Heart left ventricle (tissue), 16 donors: ENCODE measurements at regions not wholly inside any gene's neighbourhood (a gene's known extent, or its start where the extent isn't known, plus 50 kb on each side); places are given as distances from the start of the nearest gene placed in this dataset.

Experiments used
- ATAC-seq, 4 donors: fragments of 200-7000 bp; cut with Tn5 transposase; one replicate each; pipeline ENCODE4 v1.9.1; 2020 to 2022; ENCODE audit warnings: moderate library complexity in 4 of 4, mild to moderate bottlenecking in 3 of 4, moderate number of reproducible peaks in 1 of 4
- DNase-seq, 5 donors: peaks; one replicate each; pipeline ENCODE4 v3.0.0-alpha.2; 2020
- H3K27ac ChIP-seq, 12 donors: fragments of 200-600 bp; sonication (generic) in 4 of 12; one replicate each; pipeline versions ENCODE4 v1.5.0 to v1.8.0; 2016 to 2022; ENCODE audit warnings: mild to moderate bottlenecking in 2 of 12
- H3K27me3 ChIP-seq, 9 donors: fragments of 200-600 bp; sonication (generic) in 2 of 9; one replicate each; pipeline versions ENCODE4 v1.5.1 to v1.8.0; 2016 to 2022; ENCODE audit warnings: mild to moderate bottlenecking in 3 of 9
- H3K36me3 ChIP-seq, 9 donors: fragments of 200-600 bp; sonication (generic) in 2 of 9; one replicate each; pipeline versions ENCODE4 v1.5.0 to v1.8.0; 2018 to 2022; ENCODE audit warnings: mild to moderate bottlenecking in 2 of 9
- H3K4me1 ChIP-seq, 12 donors: fragments of 200-600 bp; sonication (generic) in 4 of 12; one replicate each; pipeline versions ENCODE4 v1.5.0 to v1.8.0; 2016 to 2022; ENCODE audit warnings: mild to moderate bottlenecking in 3 of 12
- H3K4me3 ChIP-seq, 12 donors: fragments of 200-600 bp; sonication (generic) in 4 of 12; one replicate each; pipeline versions ENCODE4 v1.5.0 to v1.8.0; 2017 to 2022; ENCODE audit warnings: mild to moderate bottlenecking in 9 of 12, moderate library complexity in 4 of 12
- H3K9me3 ChIP-seq, 12 donors: fragments of 200-600 bp; sonication (generic) in 4 of 12; one replicate each; pipeline versions ENCODE4 v1.5.0 to v1.8.0; 2016 to 2022; ENCODE audit warnings: mild to moderate bottlenecking in 1 of 12
- POLR2A ChIP-seq, 2 donors: fragments of 450-650 bp; IDR thresholded peaks; one replicate each; pipeline ENCODE4 v1.6.1; 2017; ENCODE audit warnings: antibody characterized with exemption in 2 of 2, mild to moderate bottlenecking in 2 of 2, moderate library complexity in 2 of 2
- WGBS, 4 donors: extraction: QIAGEN DNeasy Blood & Tissue Kit in 2 of 4; methylation state at CpG; one replicate each; pipeline versions ENCODE4 v1.1.5 to v1.1.7; 2013 to 2018; 5-methylcytosine and 5-hydroxymethylcytosine counted together
- intact Hi-C, 10 donors: fragments of 100-400 bp; cut with DNase I; formaldehyde crosslinking; loops; one replicate each; pipeline versions ENCODE4 v1.11.1 to v1.14.2; 2022
- TF ChIP-seq, protein P1 (sequence below), 12 donors: fragments of 200-600 bp; sonication (generic) in 4 of 12; IDR thresholded peaks; one replicate each; pipeline versions ENCODE4 v1.5.0 to v1.8.0; 2018 to 2022; ENCODE audit warnings: antibody characterized with exemption in 12 of 12, mild to moderate bottlenecking in 5 of 12
- donor health status: ischemic (EF 13 %, LVEDD 7.1; RV severe dilation, severe dysfunction).
- donor health status: healthy with polysubstance abuse.
- donor health status: DM: no; HTN: yes; CAD: no.
- donor health status: DM: no; HTN: no; CAD: no.
- donor health status: ischemic (EF 25% LVEDD 6.9; RV normal size, moderate dysfunction).
- donor health status: ischemic (EF 25% LVEDD 5.7; RV mildly dilated, moderate dysfunction).
- donor health status: healthy.
- donor health status: DM: yes; HTN: yes; CAD: no.
- donor health status: ischemic (EF 35%, LVEDD 5.7; RV mildly dilated, moderate dysfunction).
- donor health status: nonischemic (EF 11% LVEDD 7.7; RV severe dilation, severe dysfunction).
- donor health status: DM: yes; HTN: yes; CAD: no.
- donor health status: PGD.
- donor health status: ischemic (EF 29% LVEDD 5.4; RV normal size, mild dysfunction).
- donor health status: nonischemic (EF 23%, LVEDD 6.1; RV moderate dilation, normal function).

DNA sequence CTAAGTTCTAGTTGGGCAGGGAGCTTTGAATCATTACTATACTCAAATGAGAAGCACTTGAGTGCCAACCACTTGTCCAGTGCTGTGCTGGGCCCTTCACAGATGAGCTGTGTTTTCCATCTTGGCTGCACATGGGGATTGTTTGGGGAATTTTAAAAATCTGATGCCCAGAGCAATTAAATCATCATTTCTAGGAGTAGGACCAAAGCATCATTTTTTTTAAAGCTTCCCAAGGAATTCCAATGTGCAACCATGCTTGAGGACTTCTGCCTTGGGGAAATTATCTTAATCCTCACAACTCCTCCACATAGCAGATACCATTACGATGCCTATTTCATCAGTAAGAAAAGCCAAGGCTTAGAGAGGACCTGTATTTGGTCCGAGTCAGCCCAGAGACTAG is 131.4 kb downstream of the TMEM174 start:
- intact Hi-C loops = loop anchor here in 1 of 10 donors (10.0 kb wide), 1 partner anchor 140 kb away; the partner anchor contains the start of gene FOXD1
- ATAC-seq (no peak), DNase-seq (no peak)
- TF ChIP-seq POLR2A (IDR thresholded peaks at IDR 0.05) = no peak
- TF ChIP-seq, protein P1, sequence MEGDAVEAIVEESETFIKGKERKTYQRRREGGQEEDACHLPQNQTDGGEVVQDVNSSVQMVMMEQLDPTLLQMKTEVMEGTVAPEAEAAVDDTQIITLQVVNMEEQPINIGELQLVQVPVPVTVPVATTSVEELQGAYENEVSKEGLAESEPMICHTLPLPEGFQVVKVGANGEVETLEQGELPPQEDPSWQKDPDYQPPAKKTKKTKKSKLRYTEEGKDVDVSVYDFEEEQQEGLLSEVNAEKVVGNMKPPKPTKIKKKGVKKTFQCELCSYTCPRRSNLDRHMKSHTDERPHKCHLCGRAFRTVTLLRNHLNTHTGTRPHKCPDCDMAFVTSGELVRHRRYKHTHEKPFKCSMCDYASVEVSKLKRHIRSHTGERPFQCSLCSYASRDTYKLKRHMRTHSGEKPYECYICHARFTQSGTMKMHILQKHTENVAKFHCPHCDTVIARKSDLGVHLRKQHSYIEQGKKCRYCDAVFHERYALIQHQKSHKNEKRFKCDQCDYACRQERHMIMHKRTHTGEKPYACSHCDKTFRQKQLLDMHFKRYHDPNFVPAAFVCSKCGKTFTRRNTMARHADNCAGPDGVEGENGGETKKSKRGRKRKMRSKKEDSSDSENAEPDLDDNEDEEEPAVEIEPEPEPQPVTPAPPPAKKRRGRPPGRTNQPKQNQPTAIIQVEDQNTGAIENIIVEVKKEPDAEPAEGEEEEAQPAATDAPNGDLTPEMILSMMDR (IDR thresholded peaks at IDR 0.05) = no peak
- no peak overlapping the region for H3K4me3 ChIP-seq
- H3K4me1 ChIP-seq = peaks cover 0 to 17% (median 3%) of the 10 kb centered on the region in 12 donors
- no peaks in the 10 kb centered on the region for H3K9me3 ChIP-seq
- H3K27me3 ChIP-seq = peaks cover 48 to 100% (median 81%) of the 10 kb centered on the region in 9 donors
- no peak overlapping the region for H3K27ac ChIP-seq
- WGBS, 4 donors = 64 to 73% (median 69%) methylated on average over 2 of the region's 2 CpGs
- H3K36me3 ChIP-seq = no peaks in the 10 kb centered on the region

DNA sequence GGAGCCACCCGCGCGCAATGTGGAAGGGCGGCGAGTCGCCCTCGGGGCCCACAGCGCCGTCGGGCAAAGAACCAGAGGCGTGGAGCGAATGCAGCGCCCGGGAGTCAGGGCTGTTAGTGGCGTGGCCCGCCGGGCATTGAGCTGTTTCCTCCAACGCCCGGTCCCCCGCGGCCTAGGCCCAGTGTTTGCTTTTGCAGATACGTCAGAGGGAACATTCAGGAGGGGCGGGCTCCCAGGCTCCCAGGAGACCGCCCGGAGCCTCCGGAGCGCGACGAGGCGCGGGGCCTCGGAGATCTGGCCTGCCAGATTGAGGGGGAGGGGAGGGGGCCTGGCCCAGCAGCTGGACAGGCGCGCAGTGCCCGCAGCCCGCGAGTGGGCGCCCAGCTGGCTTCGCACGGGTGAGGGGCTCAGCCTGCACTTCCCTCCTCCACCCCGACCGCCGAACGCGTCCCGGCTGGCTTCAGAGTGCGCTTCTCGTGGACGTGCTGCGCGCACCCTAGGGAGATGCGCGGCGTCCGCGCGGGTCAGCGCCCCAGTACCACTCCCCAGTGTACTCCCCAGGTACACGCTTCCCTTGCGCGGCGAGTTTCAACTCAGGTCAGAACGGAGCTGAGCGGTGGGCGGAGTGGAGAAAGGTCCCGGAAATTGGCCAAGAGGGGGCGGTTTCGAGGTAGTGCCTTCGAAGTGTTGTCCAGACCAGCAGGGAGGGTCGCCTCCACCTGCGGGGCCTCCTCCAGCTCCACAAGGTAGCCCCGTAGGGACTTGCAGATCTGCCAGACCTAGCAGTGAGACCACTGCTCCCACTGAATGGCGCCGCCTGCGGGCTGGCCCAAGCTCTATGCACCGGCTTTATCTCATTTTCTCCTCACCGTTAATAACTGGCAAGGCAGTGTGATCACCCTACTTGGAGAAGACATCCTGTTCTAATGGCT is 130.4 kb downstream of the TMEM174 start:
- peaks cover 56 to 100% (median 91%) of the 10 kb centered on the region in 9 donors for H3K27me3 ChIP-seq
- DNase-seq = no peak

DNA sequence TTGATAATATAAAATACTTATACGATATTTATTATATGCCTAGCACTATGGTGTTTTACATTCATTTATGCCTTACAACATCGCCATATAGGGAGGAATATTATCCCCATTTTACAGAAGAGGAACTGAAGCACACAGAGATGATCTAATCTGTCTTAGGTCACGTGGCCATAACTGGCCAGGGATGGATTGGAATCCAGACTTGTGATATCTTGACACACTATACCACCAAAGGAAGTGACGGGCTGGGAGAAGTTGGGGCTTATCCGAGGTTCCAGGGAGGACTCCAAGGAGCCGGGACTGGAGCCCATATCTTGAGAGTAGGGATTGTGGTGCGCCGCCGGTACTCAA is 129.8 kb downstream of the TMEM174 start:
- ATAC-seq (no peak), DNase-seq (no peak)
- TF ChIP-seq, protein P1 (IDR thresholded peaks at IDR 0.05) = no peak
- no peak for TF ChIP-seq POLR2A (IDR thresholded peaks at IDR 0.05)
- no peak overlapping the region for H3K27ac ChIP-seq
- no peaks in the 10 kb centered on the region for H3K9me3 ChIP-seq
- no peaks in the 10 kb centered on the region for H3K36me3 ChIP-seq
- intact Hi-C loops = loop anchor here in 1 of 10 donors (10.0 kb wide), 1 partner anchor 142 kb away; the partner anchor contains the start of gene FOXD1
- H3K4me1 ChIP-seq = peaks cover 0 to 30% (median 10%) of the 10 kb centered on the region in 12 donors
- H3K27me3 ChIP-seq = peaks cover 63 to 100% (median 91%) of the 10 kb centered on the region in 9 donors
- H3K4me3 ChIP-seq = no peak overlapping the region
- 8 to 17% (median 12%) methylated on average over 7 to 9 of the region's 9 CpGs for WGBS, 4 donors

More for the DNA sequence above, 130.4 kb downstream of the TMEM174 start:
- WGBS, 4 donors = 2 to 9% (median 3%) methylated on average over 32 to 77 of the region's 77 CpGs
- no peak overlapping the region for H3K27ac ChIP-seq
- peak in 2 of 4 donors; percentile 15 to 16 for ATAC-seq
- intact Hi-C loops = loop anchor here in 1 of 10 donors (10.0 kb wide), 1 partner anchor 141 kb away; the partner anchor contains the start of gene FOXD1
- H3K36me3 ChIP-seq = no peaks in the 10 kb centered on the region
- no peaks in the 10 kb centered on the region for H3K9me3 ChIP-seq
- H3K4me3 ChIP-seq = no peak overlapping the region
- H3K4me1 ChIP-seq = peaks cover 0 to 26% (median 7%) of the 10 kb centered on the region in 12 donors
- no peak for TF ChIP-seq POLR2A (IDR thresholded peaks at IDR 0.05)
- TF ChIP-seq, protein P1 (IDR thresholded peaks at IDR 0.05) = peak in 1 of 12 donors; percentile 8
